H9 (cell line): ENCODE measurements at regions not wholly inside any gene's neighbourhood (a gene's known extent, or its start where the extent isn't known, plus 50 kb on each side); places are given as distances from the start of the nearest gene placed in this dataset.

ENCODE experiments used
- DNase-seq: peaks from one replicate; pipeline ENCODE4 v3.0.0-alpha.2; 2017
- H2AFZ ChIP-seq: one replicate; pipeline ENCODE4 v1.6.1; 2013; ENCODE audit warnings: mild to moderate bottlenecking, low read length, control low read depth, moderate library complexity
- H2AK5ac ChIP-seq: 2 replicates; pipeline ENCODE4 v1.6.1; 2013; ENCODE audit warnings: low read length, control low read depth, mixed read lengths; ENCODE audit not compliant: insufficient read length
- H2BK120ac ChIP-seq: one replicate; pipeline ENCODE4 v1.6.1; 2013; ENCODE audit warnings: low read depth, mild to moderate bottlenecking, low read length, control low read depth, inconsistent platforms; ENCODE audit not compliant: poor library complexity, severe bottlenecking
- H2BK12ac ChIP-seq: 2 replicates; pipeline ENCODE4 v1.6.1; 2013; ENCODE audit warnings: low read length, control low read depth, mixed read lengths, low read depth; ENCODE audit not compliant: insufficient read length
- H2BK15ac ChIP-seq: 2 replicates; pipeline ENCODE4 v1.6.1; 2013; ENCODE audit warnings: low read depth, low read length, control low read depth
- H2BK20ac ChIP-seq: one replicate; pipeline ENCODE4 v1.6.1; 2013; ENCODE audit warnings: low read depth, mild to moderate bottlenecking, low read length, control low read depth, inconsistent platforms; ENCODE audit not compliant: poor library complexity, severe bottlenecking
- H2BK5ac ChIP-seq: 2 replicates; pipeline ENCODE4 v1.6.1; 2013; ENCODE audit warnings: low read length, control low read depth, mixed read lengths; ENCODE audit not compliant: insufficient read length
- H3K14ac ChIP-seq: 2 replicates; pipeline ENCODE4 v1.6.1; 2013; ENCODE audit warnings: low read length, control low read depth; ENCODE audit not compliant: insufficient read depth
- H3K18ac ChIP-seq: 2 replicates; pipeline ENCODE4 v1.6.1; 2013; ENCODE audit warnings: low read depth, mild to moderate bottlenecking, mixed read lengths, low read length, control low read depth; ENCODE audit not compliant: insufficient read length
- H3K23ac ChIP-seq: 2 replicates; pipeline ENCODE4 v1.6.1; 2013; ENCODE audit warnings: low read length, control low read depth, mixed read lengths, low read depth; ENCODE audit not compliant: insufficient read length
- H3K23me2 ChIP-seq: 2 replicates; pipeline ENCODE4 v1.6.1; 2013; ENCODE audit warnings: low read depth, mild to moderate bottlenecking, mixed read lengths, low read length, control low read depth; ENCODE audit not compliant: insufficient read length, poor library complexity, severe bottlenecking
- H3K27ac ChIP-seq: 2 replicates; pipeline ENCODE4 v1.5.1; 2013; ENCODE audit warnings: low read length, control low read depth, mixed read lengths, low read depth; ENCODE audit not compliant: insufficient read length
- H3K27me3 ChIP-seq: 2 replicates; pipeline ENCODE4 v1.6.1; 2013; ENCODE audit warnings: low read length, control low read depth, inconsistent platforms; ENCODE audit not compliant: insufficient read depth
- H3K4ac ChIP-seq: 2 replicates; pipeline ENCODE4 v1.6.1; 2013; ENCODE audit warnings: low read depth, mild to moderate bottlenecking, control low read depth, inconsistent platforms, low read length, moderate library complexity
- H3K4me1 ChIP-seq: 2 replicates; pipeline ENCODE4 v1.6.1; 2013; ENCODE audit warnings: low read length, control low read depth, inconsistent platforms; ENCODE audit not compliant: insufficient read depth
- H3K4me2 ChIP-seq: 2 replicates; pipeline ENCODE4 v1.6.1; 2013; ENCODE audit warnings: low read length, control low read depth, mixed read lengths; ENCODE audit not compliant: insufficient read length, insufficient read depth
- H3K56ac ChIP-seq: 2 replicates; pipeline ENCODE4 v1.6.1; 2013; ENCODE audit warnings: low read depth, mild to moderate bottlenecking, mixed read lengths, low read length, control low read depth; ENCODE audit not compliant: insufficient read length
- H3K79me1 ChIP-seq: 2 replicates; pipeline ENCODE4 v1.6.1; 2013; ENCODE audit warnings: low read depth, mild to moderate bottlenecking, moderate library complexity, low read length, control low read depth, inconsistent platforms; ENCODE audit not compliant: insufficient read depth, poor library complexity, severe bottlenecking
- H3K79me2 ChIP-seq: 2 replicates; pipeline ENCODE4 v1.6.1; 2013; ENCODE audit warnings: low read length, control low read depth, inconsistent platforms; ENCODE audit not compliant: insufficient read depth
- H3K9ac ChIP-seq: 2 replicates; pipeline ENCODE4 v1.6.1; 2013; ENCODE audit warnings: low read length, control low read depth, mixed read lengths; ENCODE audit not compliant: insufficient read length; ENCODE audit errors: extremely low read depth
- H3K9me3 ChIP-seq: one replicate; pipeline ENCODE4 v1.6.1; 2013; ENCODE audit warnings: low read depth, low read length, inconsistent platforms; ENCODE audit not compliant: control insufficient read depth
- H3T11ph ChIP-seq: one replicate; pipeline ENCODE4 v1.6.1; 2013; ENCODE audit warnings: mild to moderate bottlenecking, low read length, control low read depth, inconsistent platforms
- H4K20me1 ChIP-seq: one replicate; pipeline ENCODE4 v1.6.1; 2013; ENCODE audit not compliant: control insufficient read depth, insufficient read length, insufficient read depth
- H4K5ac ChIP-seq: 2 replicates; pipeline ENCODE4 v1.6.1; 2013; ENCODE audit warnings: low read depth, mild to moderate bottlenecking, mixed read lengths, low read length, control low read depth; ENCODE audit not compliant: insufficient read length
- H4K8ac ChIP-seq: replicated peaks from 2 replicates; pipeline ENCODE4 v1.6.1; 2013; ENCODE audit warnings: low read length, control low read depth, mixed read lengths, low read depth; ENCODE audit not compliant: insufficient read length
- H4K91ac ChIP-seq: 2 replicates; pipeline ENCODE4 v1.6.1; 2013; ENCODE audit warnings: low read depth, mild to moderate bottlenecking, moderate library complexity, mixed read lengths, low read length, control low read depth; ENCODE audit not compliant: insufficient read length
- H3K27ac Mint-ChIP-seq, 3 experiments: 2 replicates in 2 of 3; 3 replicates in 1 of 3; pipeline ENCODE4 v1.8.0; 2020 to 2021; ENCODE audit warnings: mixed read lengths in 3 of 3, mild to moderate bottlenecking in 1 of 3, moderate library complexity in 1 of 3
- H3K27me3 Mint-ChIP-seq: 2 replicates; pipeline ENCODE4 v1.8.0; 2021; ENCODE audit warnings: low read depth, mild to moderate bottlenecking, moderate library complexity, mixed read lengths
- H3K36me3 Mint-ChIP-seq, 3 experiments: 2 replicates in 2 of 3; 3 replicates in 1 of 3; pipeline ENCODE4 v1.8.0; 2020 to 2021; ENCODE audit warnings: low read depth in 3 of 3, mixed read lengths in 3 of 3; ENCODE audit not compliant: insufficient read depth in 1 of 3
- H3K4me1 Mint-ChIP-seq, 2 experiments: 2 replicates each; pipeline ENCODE4 v1.8.0; 2020; ENCODE audit warnings: mixed read lengths in 2 of 2
- H3K4me3 Mint-ChIP-seq, 2 experiments: 2 replicates in 1 of 2; 3 replicates in 1 of 2; pipeline ENCODE4 v1.8.0; 2020 to 2021; ENCODE audit warnings: mild to moderate bottlenecking in 2 of 2, mixed read lengths in 2 of 2, moderate library complexity in 1 of 2
- H3K9me3 Mint-ChIP-seq, 2 experiments: 2 replicates in 1 of 2; 3 replicates in 1 of 2; pipeline ENCODE4 v1.8.0; 2020; ENCODE audit warnings: mild to moderate bottlenecking in 2 of 2, mixed read lengths in 2 of 2, moderate library complexity in 1 of 2
- WGBS: extraction: QIAGEN DNeasy Blood & Tissue Kit; methylation state at CpG from one replicate; pipeline ENCODE4 v1.1.7; 2013; ENCODE audit warnings: missing lambda C conversion rate, low lambda C conversion rate, mixed read lengths; ENCODE audit not compliant: insufficient read length; ENCODE audit errors: extremely low coverage; 5-methylcytosine and 5-hydroxymethylcytosine counted together
- TF ChIP-seq, protein P1 (sequence below): fragments of 200-600 bp; sonication (generic); conservative IDR thresholded peaks from 3 replicates; pipeline ENCODE4 v1.8.0; 2021; ENCODE audit warnings: antibody characterized with exemption, mild to moderate bottlenecking

GRCh38 chr7:45106-46090 lies 147.0 kb upstream of the FAM20C start:
- H4K5ac ChIP-seq, result no peak overlapping the region
- H2BK20ac ChIP-seq, result no peak overlapping the region
- H2BK5ac ChIP-seq, result no peak overlapping the region
- Mint-ChIP-seq H3K9me3 (no peaks in the 10 kb centered on the region), H3K27me3 (peaks cover 44% of the 10 kb centered on the region), H3K4me1 (peaks cover 7% of the 10 kb centered on the region in 2 experiments; a peak in 3 of 4 replicates), H3K36me3 (no peaks in the 10 kb centered on the region), H3K27ac (no peak overlapping the region), H3K4me3 (no peak overlapping the region)
- H3K4me1 ChIP-seq, result no peaks in the 10 kb centered on the region; the same call in 1 of the 2 replicates
- no peak overlapping the region for H4K91ac ChIP-seq
- H3K56ac ChIP-seq, result no peak overlapping the region
- TF ChIP-seq, protein P1, sequence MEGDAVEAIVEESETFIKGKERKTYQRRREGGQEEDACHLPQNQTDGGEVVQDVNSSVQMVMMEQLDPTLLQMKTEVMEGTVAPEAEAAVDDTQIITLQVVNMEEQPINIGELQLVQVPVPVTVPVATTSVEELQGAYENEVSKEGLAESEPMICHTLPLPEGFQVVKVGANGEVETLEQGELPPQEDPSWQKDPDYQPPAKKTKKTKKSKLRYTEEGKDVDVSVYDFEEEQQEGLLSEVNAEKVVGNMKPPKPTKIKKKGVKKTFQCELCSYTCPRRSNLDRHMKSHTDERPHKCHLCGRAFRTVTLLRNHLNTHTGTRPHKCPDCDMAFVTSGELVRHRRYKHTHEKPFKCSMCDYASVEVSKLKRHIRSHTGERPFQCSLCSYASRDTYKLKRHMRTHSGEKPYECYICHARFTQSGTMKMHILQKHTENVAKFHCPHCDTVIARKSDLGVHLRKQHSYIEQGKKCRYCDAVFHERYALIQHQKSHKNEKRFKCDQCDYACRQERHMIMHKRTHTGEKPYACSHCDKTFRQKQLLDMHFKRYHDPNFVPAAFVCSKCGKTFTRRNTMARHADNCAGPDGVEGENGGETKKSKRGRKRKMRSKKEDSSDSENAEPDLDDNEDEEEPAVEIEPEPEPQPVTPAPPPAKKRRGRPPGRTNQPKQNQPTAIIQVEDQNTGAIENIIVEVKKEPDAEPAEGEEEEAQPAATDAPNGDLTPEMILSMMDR, result no peak
- H3K4ac ChIP-seq, result no peak overlapping the region
- no peak overlapping the region for H3K23ac ChIP-seq
- no peak overlapping the region for H3K18ac ChIP-seq
- no peak overlapping the region for H2AFZ ChIP-seq
- peaks cover 3% of the 10 kb centered on the region for H4K20me1 ChIP-seq
- no peaks in the 10 kb centered on the region for H3K79me1 ChIP-seq
- no peak for DNase-seq
- H3K9me3 ChIP-seq, result no peaks in the 10 kb centered on the region
- no CpG with 5 or more reads among the region's 14 CpGs for WGBS
- H2AK5ac ChIP-seq, result no peak overlapping the region
- H2BK120ac ChIP-seq, result no peak overlapping the region
- no peaks in the 10 kb centered on the region for H3K23me2 ChIP-seq
- H3K4me2 ChIP-seq, result no peak overlapping the region
- no peak overlapping the region for H3K27ac ChIP-seq
- no peaks in the 10 kb centered on the region; the same call in 1 of the 2 replicates for H3K27me3 ChIP-seq
- no peak overlapping the region for H2BK15ac ChIP-seq
- H3K9ac ChIP-seq, result no peak overlapping the region
- no peak overlapping the region for H4K8ac ChIP-seq
- no peak overlapping the region for H2BK12ac ChIP-seq
- no peak overlapping the region for H3K14ac ChIP-seq
- H3T11ph ChIP-seq, result no peak overlapping the region
- no peaks in the 10 kb centered on the region for H3K79me2 ChIP-seq
